HG03442 (cell line): ENCODE measurements at regions not wholly inside any gene's neighbourhood (a gene's known extent, or its start where the extent isn't known, plus 50 kb on each side); places are given as distances from the start of the nearest gene placed in this dataset.
"Not testable (repeated sequence)": the region's sequence is repeated elsewhere in the genome, so short reads cannot be mapped to it uniquely, and the experiment has no call there.

Source experiments
- ATAC-seq: cut with Tn5 transposase; IDR thresholded peaks from one replicate; pipeline ENCODE4 v1.9.1; 2021; ENCODE audit warnings: mild to moderate bottlenecking, moderate library complexity; ENCODE audit not compliant: unreplicated experiment

GRCh38 chr5:34548086-34548403 is 108.1 kb upstream of the RAI14 start:
- ATAC-seq: no peak

GRCh38 chr5:34550247-34550646 is 105.9 kb upstream of the RAI14 start:
- no peak for ATAC-seq

- ATAC-seq: no peak
Observed at GRCh38 chr5:34550964-34551363, 105.2 kb upstream of the RAI14 start.

DNA sequence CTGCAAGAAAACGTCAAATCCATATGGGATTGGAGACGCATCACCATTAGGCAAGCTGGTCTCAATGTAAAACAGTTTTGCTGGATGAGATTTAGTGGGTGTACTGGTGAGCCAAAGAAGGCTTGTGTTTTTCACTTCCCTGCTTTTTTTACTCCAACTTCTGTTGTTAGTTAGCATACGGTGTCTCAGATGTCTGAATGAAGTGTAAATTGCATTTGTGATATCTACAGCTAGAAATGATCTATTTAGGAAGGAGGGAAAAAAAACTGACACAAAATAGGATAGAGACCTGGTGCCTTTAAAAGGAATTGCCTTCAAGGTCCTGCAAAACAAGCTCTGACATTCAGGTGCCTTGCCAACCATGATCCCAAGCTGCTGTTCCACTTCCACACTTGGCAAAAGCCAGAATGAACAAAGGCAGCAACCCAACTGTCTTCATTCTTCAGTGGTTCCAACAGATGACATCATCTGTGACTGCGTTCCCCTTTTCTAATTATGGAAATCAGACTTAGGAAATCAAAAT is 104.2 kb upstream of the RAI14 start:
- no peak for ATAC-seq

DNA sequence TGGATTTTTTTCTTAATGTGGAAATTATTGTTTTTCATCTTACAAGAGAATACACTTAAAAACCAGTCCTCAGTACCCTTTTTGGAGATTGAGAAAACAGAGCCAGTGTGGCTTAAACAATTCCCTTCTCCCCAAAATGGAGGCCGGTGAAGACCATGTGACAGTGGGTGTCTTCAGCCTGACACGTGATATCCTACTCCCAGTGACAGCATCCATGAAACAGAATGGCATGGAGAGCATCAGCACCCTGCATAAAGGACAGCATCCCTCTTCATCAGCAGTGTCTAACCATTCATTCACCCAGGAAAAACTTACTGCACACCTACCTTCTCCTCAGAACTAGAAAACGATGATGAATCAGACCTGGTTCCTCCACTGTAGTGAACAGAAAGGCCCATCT is 103.4 kb upstream of the RAI14 start:
- ATAC-seq: no peak

- ATAC-seq: no peak
Observed at GRCh38 chr5:34553581-34553980, 102.5 kb upstream of the RAI14 start.

DNA sequence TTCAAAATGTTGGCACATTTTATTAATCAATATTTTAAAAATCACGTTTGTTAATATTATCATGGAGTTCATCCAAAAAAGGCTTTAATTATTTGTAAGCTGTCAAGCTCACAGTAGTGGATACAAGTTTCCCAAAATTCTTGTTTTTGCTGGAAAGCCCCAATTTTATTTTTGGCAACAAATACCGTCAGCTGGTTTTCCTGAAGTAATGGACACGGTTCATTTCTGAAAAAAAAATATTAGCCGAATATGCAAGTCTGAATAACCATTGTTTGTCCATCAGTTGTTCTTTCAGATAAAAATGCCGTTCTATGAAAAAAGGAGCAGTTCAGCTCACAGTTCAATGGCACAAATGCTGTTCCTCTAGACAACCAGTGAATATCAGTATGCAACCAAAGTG is 101.5 kb upstream of the RAI14 start:
- no peak for ATAC-seq

GRCh38 chr5:34555699-34556508 is 100.2 kb upstream of the RAI14 start:
- no peak for ATAC-seq

- no peak for ATAC-seq
Observed at GRCh38 chr5:34556509-34556782, 99.7 kb upstream of the RAI14 start.

- ATAC-seq: not testable (repeated sequence)
Observed at GRCh38 chr5:34561581-34561980, 94.5 kb upstream of the RAI14 start.

- ATAC-seq: no peak
Observed at GRCh38 chr5:34562791-34563190, 93.3 kb upstream of the RAI14 start.

DNA sequence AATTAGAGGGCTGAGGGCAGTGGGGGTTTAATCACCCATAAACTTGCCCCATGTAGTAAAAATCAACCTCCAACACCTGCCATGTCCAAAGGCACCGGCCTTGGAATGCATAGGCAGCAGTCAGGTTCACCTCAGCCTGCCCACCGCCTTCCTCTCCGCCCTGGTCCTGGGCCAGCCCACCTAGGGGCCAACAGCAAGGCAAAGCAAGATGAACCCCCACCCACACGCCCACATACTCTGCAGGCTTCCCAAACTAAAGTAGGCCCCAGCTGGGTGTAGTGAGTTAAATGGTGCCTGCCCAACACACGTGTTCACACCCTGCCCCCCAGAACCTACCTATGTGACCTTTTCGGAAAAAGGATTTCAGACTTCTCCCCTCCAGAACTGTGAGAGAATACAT is 92.9 kb upstream of the RAI14 start:
- ATAC-seq: no peak

DNA sequence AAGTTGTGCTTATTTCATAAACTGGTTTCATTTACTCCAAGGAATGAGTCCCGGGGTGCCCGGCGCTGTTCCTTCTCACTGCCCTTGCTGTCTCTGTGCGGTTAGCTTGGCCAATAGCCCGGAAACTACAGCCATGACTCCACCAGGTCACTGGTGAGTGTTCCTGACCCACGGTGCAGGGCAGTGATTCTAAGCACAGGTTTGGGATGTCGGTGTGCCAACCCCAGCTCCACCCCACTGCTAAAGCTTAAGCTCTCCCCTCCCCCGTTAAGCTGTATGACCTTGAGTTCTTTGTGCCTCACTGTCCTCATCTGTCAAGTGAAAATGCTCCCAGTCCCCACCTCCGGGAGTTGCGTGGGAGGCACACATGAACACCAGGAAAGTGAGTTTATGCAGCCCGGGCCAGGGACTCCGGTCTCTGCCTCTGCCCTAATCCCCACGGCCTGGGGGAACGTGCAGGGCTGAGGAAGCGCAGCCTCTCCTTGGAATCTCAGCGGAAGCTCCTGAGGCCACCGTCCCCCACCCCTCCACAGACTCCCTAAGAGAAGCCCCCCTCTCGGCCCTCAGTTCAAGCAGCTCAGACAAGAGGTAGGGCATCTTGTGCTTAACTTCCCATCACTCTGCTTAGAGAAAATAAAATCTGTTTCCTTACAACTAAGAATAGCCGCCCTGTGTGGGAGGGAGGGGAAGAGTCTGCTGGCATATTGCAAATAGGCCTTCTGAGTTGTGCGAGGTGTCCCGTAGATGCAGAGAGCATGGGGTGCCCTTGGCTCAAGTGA is 92.0 kb upstream of the RAI14 start:
- no peak for ATAC-seq

DNA sequence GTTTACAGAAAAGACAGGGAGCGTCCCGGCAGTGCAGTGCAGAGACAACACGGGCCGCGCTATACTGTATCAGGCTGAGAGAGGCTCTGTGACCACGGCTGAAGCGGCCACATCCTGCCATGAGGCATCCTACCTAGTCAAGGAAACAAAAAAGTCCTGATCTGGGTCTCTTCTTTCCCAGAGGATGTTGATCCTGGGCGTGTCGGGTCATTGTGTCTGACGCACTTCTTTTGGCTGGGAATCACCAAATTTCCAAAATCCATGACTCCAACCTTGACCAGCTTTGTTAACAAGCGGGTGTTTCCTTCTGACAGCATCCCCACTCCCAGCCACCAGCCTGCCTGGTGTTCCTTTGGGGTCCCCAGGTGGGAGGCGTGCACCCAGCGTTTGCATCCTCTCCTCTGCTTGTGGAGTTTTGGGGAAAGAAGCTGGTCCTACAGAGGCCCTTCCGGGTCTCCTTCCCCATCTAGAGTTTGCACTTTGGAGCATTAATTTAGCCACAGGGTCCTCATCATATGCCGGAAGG is 91.4 kb upstream of the RAI14 start:
- ATAC-seq: no peak

DNA sequence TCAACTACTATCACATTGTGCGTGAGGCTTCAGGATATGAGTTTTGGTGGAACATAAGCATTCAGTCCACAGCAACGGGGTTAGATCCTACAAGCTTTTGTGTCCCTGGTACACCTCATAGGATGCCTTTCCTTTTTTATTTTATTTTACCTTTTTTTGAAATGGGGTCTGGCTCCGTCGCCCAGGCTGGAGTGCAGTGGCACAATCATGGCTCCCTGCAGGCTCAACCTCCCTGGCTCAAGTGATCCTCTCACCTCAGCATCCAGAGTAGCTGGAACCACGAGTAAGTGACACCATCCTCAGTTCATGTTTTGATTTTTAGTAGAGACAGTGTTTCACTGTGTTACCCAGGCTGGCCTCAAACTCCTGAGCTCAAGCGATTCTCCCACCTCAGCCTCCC is 86.0 kb upstream of the RAI14 start:
- ATAC-seq: no peak

DNA sequence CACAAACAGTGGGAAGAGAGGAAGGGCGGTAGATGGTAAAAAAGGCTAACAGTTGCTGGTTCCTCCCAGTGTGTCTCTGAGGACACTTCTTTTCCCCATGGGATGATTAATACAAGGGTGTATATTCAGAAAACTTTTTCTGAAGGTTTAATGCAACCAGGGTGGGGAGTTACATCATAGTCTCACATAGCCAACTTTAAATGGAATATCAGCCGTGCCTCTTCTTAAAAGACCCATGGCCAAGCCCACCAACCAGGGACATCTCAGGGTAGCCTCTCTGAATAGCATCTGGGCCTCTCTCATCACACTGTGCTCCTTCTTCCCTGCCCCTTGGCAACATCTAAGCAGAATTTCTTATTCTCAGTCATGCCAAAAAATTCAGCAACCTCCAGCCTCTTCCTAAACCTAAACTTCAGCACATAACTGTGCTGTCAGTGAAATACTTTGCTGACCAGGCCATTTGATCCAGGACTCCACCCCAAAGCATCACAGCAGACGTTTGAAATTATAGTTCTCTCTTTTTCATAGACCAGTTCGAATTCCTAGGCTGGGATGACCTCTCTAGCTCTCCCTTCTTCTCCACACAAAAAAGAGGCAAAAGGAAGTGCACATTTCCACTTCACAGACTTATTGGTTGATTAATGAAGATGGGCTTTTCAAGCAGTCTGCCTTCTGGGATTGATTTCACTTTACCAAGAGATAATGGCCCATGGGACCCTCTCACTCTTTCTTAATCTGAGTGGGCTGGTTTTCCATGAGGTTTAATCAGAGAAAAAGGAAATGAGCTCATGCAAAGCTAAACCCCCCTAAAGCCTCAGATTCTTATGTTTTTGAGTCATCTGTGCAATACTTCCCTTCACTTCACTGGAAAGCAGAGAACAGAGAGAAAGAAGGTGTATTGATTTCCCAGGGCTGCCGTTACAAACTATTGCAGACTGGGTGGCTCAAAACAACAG is 85.1 kb upstream of the RAI14 start:
- no peak for ATAC-seq

DNA sequence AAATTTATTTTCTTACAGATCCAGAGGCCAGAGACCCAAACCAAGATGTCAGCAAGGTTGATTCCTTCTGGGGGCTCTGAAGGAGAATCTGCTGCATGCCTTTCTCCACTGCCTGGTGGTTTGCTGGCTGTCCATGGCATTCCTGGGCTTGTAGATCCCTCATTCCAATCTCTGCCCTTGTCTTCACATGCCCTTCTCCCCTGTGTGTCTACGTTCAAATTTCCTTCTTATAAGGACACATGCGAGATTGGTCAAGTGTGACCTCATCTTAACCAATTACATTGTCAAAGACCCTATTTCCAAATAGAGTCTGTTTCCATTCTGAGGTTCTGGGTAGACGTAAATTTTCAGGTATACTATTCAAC is 84.5 kb upstream of the RAI14 start:
- ATAC-seq: no peak

DNA sequence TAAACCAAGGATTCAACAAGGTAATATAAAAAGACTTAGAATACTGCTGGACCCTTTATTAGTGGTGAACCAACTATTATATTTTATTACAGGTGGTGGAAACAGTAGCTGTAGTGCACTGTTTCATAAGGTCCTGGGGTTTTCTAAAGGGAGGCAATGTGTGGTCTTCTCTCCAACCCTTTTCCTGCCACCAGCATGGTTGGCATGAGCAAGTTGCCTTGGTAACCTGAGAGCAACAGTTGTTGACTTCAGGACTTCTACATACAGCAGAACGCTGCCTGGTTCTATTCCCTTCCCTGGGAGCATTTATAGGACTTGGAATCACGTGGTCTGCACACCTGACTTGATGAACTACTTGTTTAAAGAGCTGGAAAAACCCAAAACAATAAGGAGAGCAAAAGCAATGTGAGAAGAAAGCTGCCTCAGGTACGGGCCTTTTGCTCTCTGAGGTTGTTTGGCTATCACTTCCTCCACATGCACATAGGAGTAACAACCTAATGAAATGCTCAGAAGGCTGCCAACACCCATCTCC is 81.1 kb upstream of the RAI14 start:
- no peak for ATAC-seq

DNA sequence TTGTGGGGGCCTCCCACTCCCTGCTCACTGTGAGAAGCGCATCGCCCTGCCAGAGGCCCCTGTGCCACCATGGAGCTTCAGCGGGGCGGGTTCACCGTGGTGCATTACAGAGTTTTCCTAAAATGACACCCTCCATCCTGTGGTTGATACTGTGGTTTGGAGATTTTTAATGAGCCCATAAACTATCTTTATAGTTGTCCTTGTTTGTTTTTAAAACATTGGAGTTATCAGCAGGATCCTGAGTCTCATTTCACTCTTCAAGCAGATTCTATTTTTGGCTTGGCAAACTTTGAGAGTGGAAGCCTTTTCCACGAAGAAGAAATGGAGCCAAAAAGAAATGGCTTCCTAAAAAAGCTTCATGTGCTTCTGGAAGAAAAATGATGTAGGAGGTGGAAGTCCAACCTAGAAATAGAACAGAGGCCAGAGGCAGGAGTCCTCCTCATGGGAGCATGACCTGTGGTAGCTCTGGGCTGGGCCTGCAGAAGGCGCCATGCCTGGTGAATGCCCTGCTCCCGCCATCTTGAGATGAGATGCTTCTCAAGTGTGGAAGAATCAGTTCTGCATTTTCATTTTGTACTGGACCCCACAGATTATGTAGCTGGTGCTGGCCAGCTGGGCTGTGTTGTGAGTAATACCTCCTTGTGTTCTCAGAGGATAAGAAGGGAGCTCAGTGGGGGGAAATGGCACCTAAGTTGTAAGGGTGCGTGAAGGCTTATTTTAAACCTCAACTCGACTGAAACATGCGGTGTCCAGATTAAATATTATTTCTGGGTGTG is 79.0 kb upstream of the RAI14 start:
- ATAC-seq: no peak

- no peak for ATAC-seq
Observed at GRCh38 chr5:34578962-34579361, 77.2 kb upstream of the RAI14 start.
